ENCODE measurements at regions not wholly inside any gene's neighbourhood (a gene's known extent, or its start where the extent isn't known, plus 50 kb on each side); places are given as distances from the start of the nearest gene placed in this dataset.

GRCh38 chr4:159926871-159927270 is 824.0 kb downstream of the RAPGEF2 start:
- TF ChIP-seq BRCA1 (IDR thresholded peaks at IDR 0.05; ENCODE audit: low read depth, low read length) = no peak
- TF ChIP-seq JUND (IDR thresholded peaks at IDR 0.05; ENCODE audit: low read length) = no peak
- no peak for TF ChIP-seq SP4 (IDR thresholded peaks at IDR 0.05; ENCODE audit: low read length)
- no peak for TF ChIP-seq CEBPB (IDR thresholded peaks at IDR 0.05; ENCODE audit: low read depth, low read length)
- TF ChIP-seq POLR2AphosphoS5 (IDR thresholded peaks at IDR 0.05; ENCODE audit: low read depth, low read length) = no peak
- TF ChIP-seq KDM1A (IDR thresholded peaks at IDR 0.05; ENCODE audit: borderline replicate concordance, low read length) = no peak
- TF ChIP-seq CBX8 (IDR thresholded peaks at IDR 0.05; ENCODE audit: borderline replicate concordance, low read depth, low read length) = no peak
- no peak for TF ChIP-seq RAD21 (IDR thresholded peaks at IDR 0.05 in 1 of 2, conservative IDR thresholded peaks at IDR 0.05 in 1 of 2; ENCODE audit: low read depth in 2 of 2, low read length in 2 of 2)
- TF ChIP-seq, protein P1, sequence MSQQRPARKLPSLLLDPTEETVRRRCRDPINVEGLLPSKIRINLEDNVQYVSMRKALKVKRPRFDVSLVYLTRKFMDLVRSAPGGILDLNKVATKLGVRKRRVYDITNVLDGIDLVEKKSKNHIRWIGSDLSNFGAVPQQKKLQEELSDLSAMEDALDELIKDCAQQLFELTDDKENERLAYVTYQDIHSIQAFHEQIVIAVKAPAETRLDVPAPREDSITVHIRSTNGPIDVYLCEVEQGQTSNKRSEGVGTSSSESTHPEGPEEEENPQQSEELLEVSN (IDR thresholded peaks at IDR 0.05) = no peak
- Histone ChIP-seq H3K23me2 (ENCODE audit: low read depth, low read length) (no peaks in the 10 kb centered on the region), H3K79me1 (ENCODE audit: low read depth, low read length) (no peaks in the 10 kb centered on the region), H3K56ac (replicated peaks; ENCODE audit: insufficient read length, low read depth, low read length) (no peak overlapping the region), H2BK5ac (ENCODE audit: low read depth, low read length) (no peak overlapping the region), H3K36me3 (ENCODE audit: control insufficient read depth in 2 of 4, insufficient read depth in 4 of 4, low read length in 3 of 4) (no peaks in the 10 kb centered on the region; a peak in 2 of 8 replicates), H3K79me2 (ENCODE audit: control insufficient read depth in 1 of 2, insufficient read depth in 2 of 2, low read length in 2 of 2) (no peaks in the 10 kb centered on the region), H3K18ac (ENCODE audit: extremely low read depth, low read length) (no peak overlapping the region), H3K23ac (ENCODE audit: insufficient read length) (no peak overlapping the region), H2BK20ac (ENCODE audit: low read length) (no peak overlapping the region), H2BK120ac (replicated peaks; ENCODE audit: low read depth, low read length) (no peak overlapping the region), H4K91ac (replicated peaks; ENCODE audit: insufficient read length, low read length) (no peak overlapping the region), H2BK15ac (ENCODE audit: low read length) (no peak overlapping the region), H4K5ac (ENCODE audit: insufficient read length, low read depth, low read length) (no peak overlapping the region), H3K4me2 (ENCODE audit: insufficient read depth in 1 of 2, low read depth in 2 of 2, low read length in 2 of 2) (no peak overlapping the region), H4K20me1 (replicated peaks in 1 of 2; ENCODE audit: control insufficient read depth in 1 of 2, insufficient read depth in 2 of 2, low read length in 2 of 2) (no peaks in the 10 kb centered on the region), H3K4me1 (replicated peaks in 1 of 4; ENCODE audit: control insufficient read depth in 3 of 4, insufficient read depth in 4 of 4, low read length in 3 of 4) (no peaks in the 10 kb centered on the region), H3K9ac (replicated peaks in 1 of 4; ENCODE audit: extremely low read depth in 1 of 4, low read depth in 3 of 4, low read length in 3 of 4) (no peak overlapping the region), H3K4ac (replicated peaks; ENCODE audit: insufficient read length, low read depth, low read length) (no peak overlapping the region), H3K14ac (ENCODE audit: insufficient read length) (no peak overlapping the region), H4K8ac (ENCODE audit: extremely low read depth, insufficient read depth, low read length) (no peak overlapping the region), H2AFZ (ENCODE audit: low read length) (no peak overlapping the region), H3K4me3 (ENCODE audit: extremely low read depth in 1 of 4, insufficient read depth in 2 of 4, low read depth in 3 of 4, low read length in 4 of 4) (no peak overlapping the region), H2BK12ac (ENCODE audit: low read depth, low read length) (no peak overlapping the region), H3K27ac (ENCODE audit: low read depth, low read length) (no peak overlapping the region), H3K9me3 (ENCODE audit: insufficient read depth in 2 of 2, low read depth in 1 of 2, low read length in 1 of 2) (peaks cover 23 to 26% of the 10 kb centered on the region in 2 experiments), H3K27me3 (replicated peaks in 1 of 4; ENCODE audit: control insufficient read depth in 3 of 4, extremely low read depth in 1 of 4, insufficient read depth in 3 of 4, low read length in 3 of 4) (no peaks in the 10 kb centered on the region), H2AK5ac (ENCODE audit: low read depth, low read length) (no peak overlapping the region)
- ChIA-PET POLR2A (ENCODE audit: partially characterized antibody) (no interaction called here), CTCF (ENCODE audit: partially characterized antibody) (no interaction called here)
- WGBS, 2 experiments (ENCODE audit: extremely low coverage in 1 of 2, insufficient coverage in 1 of 2, insufficient read length in 1 of 2, insufficient replicate concordance in 2 of 2, low coverage in 1 of 2, low lambda C conversion rate in 2 of 2, missing lambda C conversion rate in 1 of 2) = 81% methylated on average over 1 of the region's 1 CpG; no CpG with 5 or more reads in 1 of the 2 experiments
- FAIRE-seq (no peak), DNase-seq (ENCODE audit: low read depth in 1 of 2, low spot score in 2 of 2) (no peak)

Data from H1 (cell line).